PFSK-1 (cell line): ENCODE measurements at regions not wholly inside any gene's neighbourhood (a gene's known extent, or its start where the extent isn't known, plus 50 kb on each side); places are given as distances from the start of the nearest gene placed in this dataset.

Source experiments
- POLR2AphosphoS5 ChIP-seq: IDR thresholded peaks from 2 replicates; pipeline ENCODE4 v1.6.1; 2012; ENCODE audit warnings: low read depth, mild to moderate bottlenecking, control low read depth, low read length, moderate library complexity
- REST ChIP-seq, 2 experiments: IDR thresholded peaks; 2 replicates each; pipeline versions ENCODE4 v1.6.1 to v1.8.0; 2011 to 2012; ENCODE audit warnings: low read depth in 2 of 2, low read length in 2 of 2, control low read depth in 1 of 2, inconsistent platforms in 1 of 2, mild to moderate bottlenecking in 1 of 2, moderate library complexity in 1 of 2; ENCODE audit not compliant: insufficient read depth in 1 of 2
- SIN3A ChIP-seq: IDR thresholded peaks from 2 replicates; pipeline ENCODE4 v1.6.1; 2012; ENCODE audit warnings: mild to moderate bottlenecking, low read length, moderate library complexity, borderline replicate concordance; ENCODE audit not compliant: insufficient read depth

GRCh38 chr6:155517294-155517693 lies 61.7 kb upstream of the NOX3 start:
- TF ChIP-seq POLR2AphosphoS5 (no peak), REST (IDR thresholded peaks at IDR 0.05; ENCODE audit: insufficient read depth in 1 of 2, low read depth in 2 of 2, low read length in 2 of 2) (no peak), SIN3A (no peak)
